GM12865 (cell line): ENCODE measurements at regions not wholly inside any gene's neighbourhood (a gene's known extent, or its start where the extent isn't known, plus 50 kb on each side); places are given as distances from the start of the nearest gene placed in this dataset.

Source experiments
- DNase-seq: peaks from one replicate; pipeline ENCODE4 v3.0.0; 2010; ENCODE audit warnings: low read depth
- H3K4me3 ChIP-seq: 2 replicates; pipeline ENCODE4 v1.5.1; 2011; ENCODE audit warnings: mild to moderate bottlenecking, low read depth, low read length, control low read depth
- CTCF ChIP-seq: IDR thresholded peaks from 2 replicates; pipeline ENCODE4 v1.5.1; 2011; ENCODE audit warnings: low read length, control low read depth, low read depth, inconsistent platforms; ENCODE audit not compliant: insufficient read depth; ENCODE audit errors: missing control alignments

GRCh38 chr2:196504788-196505187, 134.7 kb upstream of the CCDC150 start:
- DNase-seq: peak; percentile 45
- no peak overlapping the region for H3K4me3 ChIP-seq
- TF ChIP-seq CTCF: no peak

GRCh38 chr2:196510246-196510645, 129.3 kb upstream of the CCDC150 start:
- H3K4me3 ChIP-seq: no peak overlapping the region
- TF ChIP-seq CTCF: no peak
- no peak for DNase-seq

- no peak overlapping the region for H3K4me3 ChIP-seq
- no peak for TF ChIP-seq CTCF
- no peak for DNase-seq
Observed at GRCh38 chr2:196511258-196512168, 128.0 kb upstream of the CCDC150 start.

GRCh38 chr2:196513796-196514526, 125.6 kb upstream of the CCDC150 start:
- TF ChIP-seq CTCF: no peak
- no peak for DNase-seq

GRCh38 chr2:196514641-196515040, 124.9 kb upstream of the CCDC150 start:
- no peak for DNase-seq
- TF ChIP-seq CTCF: no peak
- H3K4me3 ChIP-seq: no peak overlapping the region

More at GRCh38 chr2:196513796-196514526, 125.6 kb upstream of the CCDC150 start:
- H3K4me3 ChIP-seq: no peak overlapping the region

- no peak for TF ChIP-seq CTCF
- H3K4me3 ChIP-seq: no peak overlapping the region
- no peak for DNase-seq
Observed at GRCh38 chr2:196515051-196515450, 124.5 kb upstream of the CCDC150 start.
